Activated naive CD8-positive, alpha-beta T cell treated with anti-CD3 and anti-CD28 coated beads for 36 hours (primary cell): ENCODE measurements at regions not wholly inside any gene's neighbourhood (a gene's known extent, or its start where the extent isn't known, plus 50 kb on each side); places are given as distances from the start of the nearest gene placed in this dataset.

Experiments used
- DNase-seq: peaks from one replicate; pipeline ENCODE4 v3.0.0; 2021
- H3K27ac Mint-ChIP-seq: one replicate; pipeline ENCODE4 v1.8.0; 2022; ENCODE audit warnings: mild to moderate bottlenecking, moderate library complexity, mixed read lengths
- H3K27me3 Mint-ChIP-seq: one replicate; pipeline ENCODE4 v1.8.0; 2022; ENCODE audit warnings: mild to moderate bottlenecking, mixed read lengths
- H3K36me3 Mint-ChIP-seq: one replicate; pipeline ENCODE4 v1.8.0; 2021; ENCODE audit warnings: mild to moderate bottlenecking, mixed read lengths
- H3K4me1 Mint-ChIP-seq: one replicate; pipeline ENCODE4 v1.8.0; 2021; ENCODE audit warnings: mixed read lengths
- H3K4me3 Mint-ChIP-seq: one replicate; pipeline ENCODE4 v1.8.0; 2022; ENCODE audit warnings: mild to moderate bottlenecking, moderate library complexity, mixed read lengths
- H3K9me3 Mint-ChIP-seq: one replicate; pipeline ENCODE4 v1.8.0; 2022; ENCODE audit warnings: mixed read lengths

- no peaks in the 10 kb centered on the region for H3K36me3 Mint-ChIP-seq
- no peaks in the 10 kb centered on the region for H3K27me3 Mint-ChIP-seq
- DNase-seq = no peak
- peaks cover 2% of the 10 kb centered on the region for H3K9me3 Mint-ChIP-seq
- no peak overlapping the region for H3K4me3 Mint-ChIP-seq
- H3K4me1 Mint-ChIP-seq = no peaks in the 10 kb centered on the region
- no peak overlapping the region for H3K27ac Mint-ChIP-seq
Measured at GRCh38 chr14:40317690-40318089, 885.5 kb upstream of the FBXO33 start.

GRCh38 chr14:40312296-40312695 lies 880.1 kb upstream of the FBXO33 start:
- Mint-ChIP-seq H3K4me1 (no peaks in the 10 kb centered on the region), H3K9me3 (no peaks in the 10 kb centered on the region), H3K27ac (no peak overlapping the region), H3K27me3 (no peaks in the 10 kb centered on the region), H3K4me3 (no peak overlapping the region), H3K36me3 (no peaks in the 10 kb centered on the region)
- DNase-seq = no peak

- Mint-ChIP-seq H3K27me3 (no peaks in the 10 kb centered on the region), H3K4me1 (no peaks in the 10 kb centered on the region), H3K36me3 (no peaks in the 10 kb centered on the region), H3K9me3 (no peaks in the 10 kb centered on the region), H3K27ac (no peak overlapping the region), H3K4me3 (no peak overlapping the region)
- no peak for DNase-seq
Measured at GRCh38 chr14:40309124-40309523, 876.9 kb upstream of the FBXO33 start.

GRCh38 chr14:40308240-40308639 lies 876.0 kb upstream of the FBXO33 start:
- H3K4me3 Mint-ChIP-seq = no peak overlapping the region
- H3K27ac Mint-ChIP-seq = no peak overlapping the region
- H3K27me3 Mint-ChIP-seq = no peaks in the 10 kb centered on the region
- DNase-seq = no peak
- no peaks in the 10 kb centered on the region for H3K9me3 Mint-ChIP-seq
- H3K36me3 Mint-ChIP-seq = no peaks in the 10 kb centered on the region
- H3K4me1 Mint-ChIP-seq = no peaks in the 10 kb centered on the region

GRCh38 chr14:40296821-40297220 lies 864.6 kb upstream of the FBXO33 start:
- Mint-ChIP-seq H3K27ac (no peak overlapping the region), H3K36me3 (no peaks in the 10 kb centered on the region), H3K4me3 (no peak overlapping the region), H3K4me1 (no peaks in the 10 kb centered on the region), H3K27me3 (no peaks in the 10 kb centered on the region), H3K9me3 (peaks cover 6% of the 10 kb centered on the region)
- no peak for DNase-seq

GRCh38 chr14:40292664-40293063 lies 860.4 kb upstream of the FBXO33 start:
- no peaks in the 10 kb centered on the region for H3K27me3 Mint-ChIP-seq
- DNase-seq = no peak
- no peak overlapping the region for H3K27ac Mint-ChIP-seq
- H3K4me3 Mint-ChIP-seq = no peak overlapping the region
- H3K36me3 Mint-ChIP-seq = no peaks in the 10 kb centered on the region
- H3K4me1 Mint-ChIP-seq = no peaks in the 10 kb centered on the region
- H3K9me3 Mint-ChIP-seq = peaks cover 12% of the 10 kb centered on the region

GRCh38 chr14:40282196-40282595 lies 850.0 kb upstream of the FBXO33 start:
- Mint-ChIP-seq H3K4me3 (no peak overlapping the region), H3K36me3 (no peaks in the 10 kb centered on the region), H3K27ac (no peak overlapping the region), H3K9me3 (no peaks in the 10 kb centered on the region), H3K27me3 (no peaks in the 10 kb centered on the region), H3K4me1 (no peaks in the 10 kb centered on the region)
- no peak for DNase-seq

GRCh38 chr14:40280652-40281051 lies 848.4 kb upstream of the FBXO33 start:
- H3K27me3 Mint-ChIP-seq = no peaks in the 10 kb centered on the region
- no peak for DNase-seq

GRCh38 chr14:40273417-40273816 lies 841.2 kb upstream of the FBXO33 start:
- Mint-ChIP-seq H3K36me3 (no peaks in the 10 kb centered on the region), H3K9me3 (no peaks in the 10 kb centered on the region), H3K27ac (no peak overlapping the region), H3K4me3 (no peak overlapping the region), H3K4me1 (no peaks in the 10 kb centered on the region), H3K27me3 (no peaks in the 10 kb centered on the region)
- no peak for DNase-seq

More at GRCh38 chr14:40280652-40281051, 848.4 kb upstream of the FBXO33 start:
- Mint-ChIP-seq H3K4me3 (no peak overlapping the region), H3K9me3 (no peaks in the 10 kb centered on the region), H3K4me1 (no peaks in the 10 kb centered on the region), H3K36me3 (no peaks in the 10 kb centered on the region), H3K27ac (no peak overlapping the region)

- Mint-ChIP-seq H3K27ac (no peak overlapping the region), H3K27me3 (no peaks in the 10 kb centered on the region), H3K9me3 (peaks cover 1% of the 10 kb centered on the region), H3K4me3 (no peak overlapping the region), H3K4me1 (no peaks in the 10 kb centered on the region), H3K36me3 (no peaks in the 10 kb centered on the region)
- DNase-seq = no peak
Measured at GRCh38 chr14:40271480-40271879, 839.2 kb upstream of the FBXO33 start.

- no peaks in the 10 kb centered on the region for H3K36me3 Mint-ChIP-seq
- DNase-seq = no peak
- peaks cover 1% of the 10 kb centered on the region for H3K9me3 Mint-ChIP-seq
- no peak overlapping the region for H3K27ac Mint-ChIP-seq
- no peaks in the 10 kb centered on the region for H3K4me1 Mint-ChIP-seq
- H3K27me3 Mint-ChIP-seq = no peaks in the 10 kb centered on the region
- H3K4me3 Mint-ChIP-seq = no peak overlapping the region
Measured at GRCh38 chr14:40269436-40269835, 837.2 kb upstream of the FBXO33 start.

GRCh38 chr14:40268236-40268635 lies 836.0 kb upstream of the FBXO33 start:
- Mint-ChIP-seq H3K36me3 (no peaks in the 10 kb centered on the region), H3K27ac (no peak overlapping the region), H3K4me3 (no peak overlapping the region), H3K4me1 (no peaks in the 10 kb centered on the region), H3K9me3 (peaks cover 1% of the 10 kb centered on the region), H3K27me3 (no peaks in the 10 kb centered on the region)
- DNase-seq = no peak

GRCh38 chr14:40265096-40265495 lies 832.9 kb upstream of the FBXO33 start:
- Mint-ChIP-seq H3K27me3 (no peaks in the 10 kb centered on the region), H3K4me1 (no peaks in the 10 kb centered on the region), H3K27ac (no peak overlapping the region), H3K4me3 (no peak overlapping the region), H3K9me3 (peaks cover 1% of the 10 kb centered on the region), H3K36me3 (no peaks in the 10 kb centered on the region)
- no peak for DNase-seq

- no peaks in the 10 kb centered on the region for H3K27me3 Mint-ChIP-seq
- no peak overlapping the region for H3K27ac Mint-ChIP-seq
- DNase-seq = no peak
- no peaks in the 10 kb centered on the region for H3K4me1 Mint-ChIP-seq
- no peak overlapping the region for H3K4me3 Mint-ChIP-seq
- H3K9me3 Mint-ChIP-seq = no peaks in the 10 kb centered on the region
- H3K36me3 Mint-ChIP-seq = no peaks in the 10 kb centered on the region
Measured at GRCh38 chr14:40252817-40253447, 820.7 kb upstream of the FBXO33 start.

GRCh38 chr14:40248671-40249070 lies 816.4 kb upstream of the FBXO33 start:
- no peak for DNase-seq
- Mint-ChIP-seq H3K27me3 (no peaks in the 10 kb centered on the region), H3K9me3 (no peaks in the 10 kb centered on the region), H3K4me1 (no peaks in the 10 kb centered on the region), H3K4me3 (no peak overlapping the region), H3K36me3 (no peaks in the 10 kb centered on the region), H3K27ac (no peak overlapping the region)

- Mint-ChIP-seq H3K4me3 (no peak overlapping the region), H3K9me3 (peaks cover 3% of the 10 kb centered on the region), H3K36me3 (no peaks in the 10 kb centered on the region), H3K27ac (no peak overlapping the region), H3K4me1 (no peaks in the 10 kb centered on the region), H3K27me3 (no peaks in the 10 kb centered on the region)
- DNase-seq = no peak
Measured at GRCh38 chr14:40240245-40240859, 808.1 kb upstream of the FBXO33 start.
